Kidney epithelial cell (primary cell): ENCODE measurements at regions not wholly inside any gene's neighbourhood (a gene's known extent, or its start where the extent isn't known, plus 50 kb on each side); places are given as distances from the start of the nearest gene placed in this dataset.

ENCODE experiments used
- DNase-seq: peaks from one replicate; pipeline ENCODE4 v3.0.0-alpha.2; 2010; ENCODE audit warnings: low read depth
- H3K27me3 ChIP-seq: 2 replicates; pipeline ENCODE4 v1.6.0; 2011; ENCODE audit warnings: low read length; ENCODE audit not compliant: control insufficient read depth, insufficient read depth
- H3K36me3 ChIP-seq: 2 replicates; pipeline ENCODE4 v1.5.1; 2011; ENCODE audit warnings: low read length; ENCODE audit not compliant: control insufficient read depth, insufficient read depth
- H3K4me3 ChIP-seq: 2 replicates; pipeline ENCODE4 v1.5.1; 2011; ENCODE audit warnings: low read depth, mild to moderate bottlenecking, control low read depth, low read length
- TF ChIP-seq, protein P1 (sequence below): IDR thresholded peaks from 2 replicates; pipeline ENCODE4 v1.5.1; 2011; ENCODE audit warnings: mild to moderate bottlenecking, moderate library complexity, low read length, control low read depth, inconsistent platforms; ENCODE audit not compliant: insufficient read depth, poor library complexity, severe bottlenecking

DNA sequence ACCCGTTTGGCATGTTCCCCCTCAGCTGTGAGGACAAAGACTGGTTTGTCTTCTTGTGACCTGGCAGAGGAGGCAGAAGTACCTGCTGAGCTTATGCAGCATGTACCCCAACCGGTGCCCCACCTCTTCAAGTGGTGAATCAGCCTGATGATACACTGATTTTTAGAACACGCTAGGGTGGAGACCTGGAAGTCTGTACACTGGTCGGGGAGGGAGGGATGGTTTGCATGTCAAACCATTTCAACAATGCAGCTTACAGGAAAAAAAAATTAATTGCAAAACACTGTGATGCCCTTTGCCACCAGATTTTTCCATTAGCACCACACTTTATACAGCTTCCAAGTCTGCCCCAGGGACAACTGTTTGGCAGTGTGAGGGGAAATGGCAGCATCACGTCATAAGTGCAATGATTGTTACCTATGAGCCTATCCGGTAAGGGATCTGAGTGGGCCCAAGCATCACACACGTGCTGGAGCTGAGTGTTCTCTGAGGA is 155.1 kb upstream of the DMRT1 start:
- TF ChIP-seq, protein P1, sequence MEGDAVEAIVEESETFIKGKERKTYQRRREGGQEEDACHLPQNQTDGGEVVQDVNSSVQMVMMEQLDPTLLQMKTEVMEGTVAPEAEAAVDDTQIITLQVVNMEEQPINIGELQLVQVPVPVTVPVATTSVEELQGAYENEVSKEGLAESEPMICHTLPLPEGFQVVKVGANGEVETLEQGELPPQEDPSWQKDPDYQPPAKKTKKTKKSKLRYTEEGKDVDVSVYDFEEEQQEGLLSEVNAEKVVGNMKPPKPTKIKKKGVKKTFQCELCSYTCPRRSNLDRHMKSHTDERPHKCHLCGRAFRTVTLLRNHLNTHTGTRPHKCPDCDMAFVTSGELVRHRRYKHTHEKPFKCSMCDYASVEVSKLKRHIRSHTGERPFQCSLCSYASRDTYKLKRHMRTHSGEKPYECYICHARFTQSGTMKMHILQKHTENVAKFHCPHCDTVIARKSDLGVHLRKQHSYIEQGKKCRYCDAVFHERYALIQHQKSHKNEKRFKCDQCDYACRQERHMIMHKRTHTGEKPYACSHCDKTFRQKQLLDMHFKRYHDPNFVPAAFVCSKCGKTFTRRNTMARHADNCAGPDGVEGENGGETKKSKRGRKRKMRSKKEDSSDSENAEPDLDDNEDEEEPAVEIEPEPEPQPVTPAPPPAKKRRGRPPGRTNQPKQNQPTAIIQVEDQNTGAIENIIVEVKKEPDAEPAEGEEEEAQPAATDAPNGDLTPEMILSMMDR = no peak
- Histone ChIP-seq H3K36me3 (no peaks in the 10 kb centered on the region), H3K27me3 (no peaks in the 10 kb centered on the region), H3K4me3 (no peak overlapping the region)
- no peak for DNase-seq

GRCh38 chr9:687034-687785 is 154.3 kb upstream of the DMRT1 start:
- no peak for DNase-seq
- Histone ChIP-seq H3K27me3 (no peaks in the 10 kb centered on the region), H3K36me3 (no peaks in the 10 kb centered on the region), H3K4me3 (no peak overlapping the region)
- TF ChIP-seq, protein P1 = no peak

DNA sequence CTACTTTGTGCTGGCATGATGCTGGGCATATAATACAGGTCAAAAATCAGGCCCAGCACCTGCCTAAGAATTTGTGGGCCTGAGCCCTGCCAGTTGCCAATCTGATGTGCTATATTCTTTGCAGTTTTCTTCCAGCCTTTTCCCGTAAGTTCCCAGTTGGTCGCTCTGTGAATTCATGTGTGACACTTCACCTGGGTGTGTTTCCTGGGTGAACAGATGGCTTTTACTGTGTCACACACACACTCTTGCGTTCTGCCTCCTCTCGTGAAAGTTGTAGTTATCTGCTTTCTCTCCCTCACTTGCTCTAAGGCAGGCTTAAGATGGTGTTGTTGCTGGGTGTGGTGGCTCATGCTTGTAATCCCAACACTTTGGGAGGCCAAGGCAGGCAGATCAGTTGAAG is 153.5 kb upstream of the DMRT1 start:
- H3K4me3 ChIP-seq = no peak overlapping the region
- TF ChIP-seq, protein P1 = no peak
- no peak for DNase-seq
- no peaks in the 10 kb centered on the region for H3K36me3 ChIP-seq
- H3K27me3 ChIP-seq = no peaks in the 10 kb centered on the region

GRCh38 chr9:690517-691111 is 150.9 kb upstream of the DMRT1 start:
- no peak overlapping the region for H3K4me3 ChIP-seq
- no peak for DNase-seq
- no peaks in the 10 kb centered on the region for H3K27me3 ChIP-seq
- TF ChIP-seq, protein P1 = no peak
- no peaks in the 10 kb centered on the region for H3K36me3 ChIP-seq

DNA sequence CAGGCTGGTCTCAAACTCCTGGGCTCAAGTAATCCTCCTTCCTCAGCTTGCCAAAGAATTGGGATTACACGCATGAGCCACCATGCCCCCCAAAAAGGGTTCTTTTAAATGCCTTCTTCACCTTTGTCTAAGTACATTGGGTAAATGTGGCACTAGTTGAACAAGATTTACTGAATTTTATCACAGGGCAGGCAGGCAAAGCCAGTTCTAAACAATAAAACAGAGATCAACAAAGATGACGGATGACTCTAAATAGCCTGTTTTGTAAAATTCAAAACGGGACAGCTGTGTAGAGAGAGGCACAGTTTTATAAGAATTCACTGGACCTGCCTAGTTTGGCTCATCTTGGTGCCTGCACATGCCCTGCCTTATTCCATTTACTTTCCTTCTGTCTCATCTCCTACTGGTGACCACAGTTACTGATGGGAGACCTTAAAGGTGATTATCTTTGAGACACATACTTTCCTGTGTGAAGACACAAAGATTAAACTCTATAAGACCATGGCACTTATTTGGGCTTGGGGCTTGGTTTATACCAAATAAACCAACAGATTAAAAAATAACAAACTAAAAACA is 149.6 kb upstream of the DMRT1 start:
- DNase-seq = no peak
- Histone ChIP-seq H3K4me3 (no peak overlapping the region), H3K36me3 (no peaks in the 10 kb centered on the region), H3K27me3 (no peaks in the 10 kb centered on the region)
- TF ChIP-seq, protein P1 = no peak
